A673 (cell line): ENCODE measurements at regions not wholly inside any gene's neighbourhood (a gene's known extent, or its start where the extent isn't known, plus 50 kb on each side); places are given as distances from the start of the nearest gene placed in this dataset.
A peak's percentile ranks its signal among the peaks of the same experiment; 100 is the strongest.

ENCODE experiments used
- BruUV-seq: library from RNA; stranded (reverse); fragments of 400-500 nt; replicated peaks from 2 replicates; lab custom pipeline; 2021; lab: Mats Ljungman, UMichigan
- CTCF ChIA-PET: fragments of 300-600 bp; sonication (Branson Sonifier 250); formaldehyde crosslinking; loops from one replicate; lab custom pipeline; 2022; ENCODE audit warnings: antibody characterized with exemption; lab: Charles Lee
- POLR2A ChIA-PET: fragments of 300-600 bp; sonication (Branson Sonifier 250); formaldehyde crosslinking; loops from one replicate; lab custom pipeline; 2022; ENCODE audit warnings: antibody characterized with exemption; ENCODE audit not compliant: low non-redundant PET; lab: Charles Lee
- DNase-seq: peaks from one replicate; pipeline ENCODE4 v3.0.0-alpha.2; 2015; ENCODE audit warnings: low spot score
- H3K27ac ChIP-seq: fragments of 200-600 bp; sonication (generic); 2 replicates; pipeline ENCODE4 v1.5.1; 2016; ENCODE audit warnings: mixed run types, low read depth, mild to moderate bottlenecking, mixed read lengths, antibody characterized with exemption, low read length; ENCODE audit not compliant: poor library complexity, severe bottlenecking
- H3K27me3 ChIP-seq: fragments of 200-600 bp; sonication (generic); replicated peaks from 2 replicates; pipeline ENCODE4 v1.6.1; 2017; ENCODE audit warnings: mixed run types, low read depth, mild to moderate bottlenecking, mixed read lengths, antibody characterized with exemption, low read length; ENCODE audit not compliant: insufficient read depth, poor library complexity
- H3K36me3 ChIP-seq: fragments of 200-600 bp; sonication (generic); 2 replicates; pipeline ENCODE4 v1.6.1; 2016; ENCODE audit warnings: mixed run types, mild to moderate bottlenecking, mixed read lengths, antibody characterized with exemption, low read length; ENCODE audit not compliant: insufficient read depth, poor library complexity, severe bottlenecking
- H3K4me1 ChIP-seq: fragments of 200-600 bp; sonication (generic); 2 replicates; pipeline ENCODE4 v1.6.1; 2017; ENCODE audit warnings: mixed run types, mild to moderate bottlenecking, mixed read lengths, antibody characterized with exemption, low read length; ENCODE audit not compliant: insufficient read depth, poor library complexity, severe bottlenecking
- H3K4me3 ChIP-seq: fragments of 200-600 bp; sonication (generic); 2 replicates; pipeline ENCODE4 v1.5.1; 2016; ENCODE audit warnings: low read depth, mixed run types, mild to moderate bottlenecking, mixed read lengths, low read length; ENCODE audit not compliant: poor library complexity, severe bottlenecking
- H3K9me3 ChIP-seq: fragments of 200-600 bp; sonication (generic); 2 replicates; pipeline ENCODE4 v1.6.1; 2016; ENCODE audit warnings: mixed run types, low read depth, mild to moderate bottlenecking, mixed read lengths, antibody characterized with exemption, low read length; ENCODE audit not compliant: poor library complexity, severe bottlenecking
- CTCF ChIP-seq: fragments of 300-800, 200-600 bp; sonication (generic); conservative IDR thresholded peaks from 2 replicates; pipeline ENCODE4 v1.5.1; 2017; ENCODE audit warnings: low read depth, mild to moderate bottlenecking, antibody characterized with exemption, low read length, moderate library complexity, mixed read lengths
- EZH2 ChIP-seq: fragments of 200-600 bp; sonication (generic); IDR thresholded peaks from 2 replicates; pipeline ENCODE4 v1.6.1; 2017; ENCODE audit warnings: borderline replicate concordance, low read depth, mild to moderate bottlenecking, mixed read lengths, antibody characterized with exemption, low read length; ENCODE audit not compliant: poor library complexity, severe bottlenecking
- intact Hi-C: fragments of 100-400 bp; cut with micrococcal nuclease; formaldehyde crosslinking; loops from one replicate; pipeline ENCODE4 v1.10.0; 2022; ENCODE audit not compliant: unreplicated experiment

GRCh38 chr1:191609305-191609704 lies 549.0 kb upstream of the RGS18 start:
- Histone ChIP-seq H3K27ac (no peak overlapping the region), H3K4me1 (peaks cover 19% of the 10 kb centered on the region), H3K27me3 (no peaks in the 10 kb centered on the region), H3K9me3 (no peaks in the 10 kb centered on the region), H3K4me3 (no peak overlapping the region), H3K36me3 (no peaks in the 10 kb centered on the region)
- intact Hi-C loops = no loop called here
- TF ChIP-seq EZH2 (no peak), CTCF (no peak)
- ChIA-PET CTCF (no interaction called here), POLR2A (no interaction called here)
- no TSS peak for BruUV-seq
- DNase-seq = peak; percentile 10

- no peaks in the 10 kb centered on the region for H3K9me3 ChIP-seq
- CTCF ChIA-PET = no interaction called here
- H3K4me3 ChIP-seq = no peak overlapping the region
- DNase-seq = peak; percentile 16
- intact Hi-C loops = no loop called here
- no peaks in the 10 kb centered on the region for H3K27me3 ChIP-seq
- no peak overlapping the region for H3K27ac ChIP-seq
- TF ChIP-seq CTCF (no peak), EZH2 (no peak)
- H3K4me1 ChIP-seq = no peaks in the 10 kb centered on the region
- no peaks in the 10 kb centered on the region for H3K36me3 ChIP-seq
- BruUV-seq = no TSS peak
- POLR2A ChIA-PET = interaction anchor here (0.6 kb wide), 1 partner anchor 115 kb away, joined by 9 read pairs; no protein-coding TSS in a partner anchor
These were observed 543.0 kb upstream of the RGS18 start for GRCh38 chr1:191615101-191615821.

- no peaks in the 10 kb centered on the region for H3K27me3 ChIP-seq
- no peaks in the 10 kb centered on the region for H3K36me3 ChIP-seq
- no peak for DNase-seq
- no peaks in the 10 kb centered on the region for H3K9me3 ChIP-seq
- ChIA-PET POLR2A (no interaction called here), CTCF (no interaction called here)
- no peaks in the 10 kb centered on the region for H3K4me1 ChIP-seq
- no peak overlapping the region for H3K27ac ChIP-seq
- H3K4me3 ChIP-seq = no peak overlapping the region
- intact Hi-C loops = no loop called here
- no peak for TF ChIP-seq CTCF
- TF ChIP-seq EZH2 = no peak
- BruUV-seq = no TSS peak
These were observed 540.1 kb upstream of the RGS18 start for GRCh38 chr1:191618181-191618580.
